Subcutaneous abdominal adipose tissue (tissue), 5 donors: ENCODE measurements at regions not wholly inside any gene's neighbourhood (a gene's known extent, or its start where the extent isn't known, plus 50 kb on each side); places are given as distances from the start of the nearest gene placed in this dataset.

Experiments
- H3K27ac ChIP-seq: one replicate; pipeline ENCODE4 v1.7.0; 2013; ENCODE audit warnings: low read depth, mild to moderate bottlenecking, inconsistent platforms, low read length, moderate library complexity
- H3K27me3 ChIP-seq, 5 donors: one replicate each; pipeline ENCODE4 v1.7.0; 2013; ENCODE audit warnings: low read length in 5 of 5, inconsistent platforms in 1 of 5; ENCODE audit not compliant: control insufficient read depth in 5 of 5, insufficient read depth in 4 of 5
- H3K36me3 ChIP-seq, 5 donors: one replicate each; pipeline ENCODE4 v1.7.0; 2013; ENCODE audit warnings: low read length in 5 of 5; ENCODE audit not compliant: control insufficient read depth in 5 of 5, insufficient read depth in 5 of 5
- H3K4me1 ChIP-seq, 5 donors: one replicate each; pipeline ENCODE4 v1.7.0; 2013; ENCODE audit warnings: low read length in 5 of 5, mild to moderate bottlenecking in 3 of 5, moderate library complexity in 1 of 5; ENCODE audit not compliant: control insufficient read depth in 5 of 5, insufficient read depth in 5 of 5
- H3K4me3 ChIP-seq, 5 donors: one replicate each; pipeline ENCODE4 v1.7.0; 2013; ENCODE audit warnings: low read length in 5 of 5, low read depth in 1 of 5
- H3K9ac ChIP-seq, 5 donors: one replicate each; pipeline ENCODE4 v1.7.0; 2013; ENCODE audit warnings: low read length in 5 of 5, mild to moderate bottlenecking in 4 of 5, moderate library complexity in 3 of 5
- H3K9me3 ChIP-seq, 5 donors: one replicate each; pipeline ENCODE4 v1.7.0; 2013; ENCODE audit warnings: low read length in 5 of 5; ENCODE audit not compliant: control insufficient read depth in 5 of 5
- donor health status: healthy.
- donor health status: healthy.
- donor health status: healthy.
- donor health status: healthy.
- donor health status: healthy.

GRCh38 chr4:17313194-17313593 lies 198.7 kb downstream of the QDPR start:
- Histone ChIP-seq H3K27ac (no peak overlapping the region), H3K9ac (no peak overlapping the region), H3K27me3 (no peaks in the 10 kb centered on the region), H3K4me3 (no peak overlapping the region), H3K9me3 (no peaks in the 10 kb centered on the region), H3K36me3 (no peaks in the 10 kb centered on the region), H3K4me1 (no peaks in the 10 kb centered on the region)

DNA sequence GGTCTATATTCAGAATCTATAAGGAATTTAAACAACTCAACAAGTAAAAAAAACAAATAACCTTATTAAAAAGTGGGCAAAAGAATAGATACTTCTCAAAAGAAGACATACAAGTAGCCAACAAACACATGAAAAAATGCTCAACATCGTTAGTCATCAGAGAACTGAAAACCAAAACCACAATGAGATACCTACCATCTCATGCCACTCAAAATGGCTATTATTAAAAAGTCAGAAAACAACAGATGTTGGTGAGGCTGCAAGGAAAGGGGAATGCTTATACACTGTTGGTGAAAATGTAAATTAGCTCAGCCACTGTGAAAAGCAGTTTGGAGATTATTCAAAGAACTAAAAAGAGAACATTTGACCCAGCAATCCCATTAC lies 201.6 kb downstream of the QDPR start:
- Histone ChIP-seq H3K27me3 (no peaks in the 10 kb centered on the region), H3K36me3 (no peaks in the 10 kb centered on the region), H3K4me1 (no peaks in the 10 kb centered on the region), H3K4me3 (no peak overlapping the region), H3K9ac (no peak overlapping the region), H3K9me3 (peaks cover 0 to 4% (median 0%) of the 10 kb centered on the region in 5 donors), H3K27ac (no peak overlapping the region)

DNA sequence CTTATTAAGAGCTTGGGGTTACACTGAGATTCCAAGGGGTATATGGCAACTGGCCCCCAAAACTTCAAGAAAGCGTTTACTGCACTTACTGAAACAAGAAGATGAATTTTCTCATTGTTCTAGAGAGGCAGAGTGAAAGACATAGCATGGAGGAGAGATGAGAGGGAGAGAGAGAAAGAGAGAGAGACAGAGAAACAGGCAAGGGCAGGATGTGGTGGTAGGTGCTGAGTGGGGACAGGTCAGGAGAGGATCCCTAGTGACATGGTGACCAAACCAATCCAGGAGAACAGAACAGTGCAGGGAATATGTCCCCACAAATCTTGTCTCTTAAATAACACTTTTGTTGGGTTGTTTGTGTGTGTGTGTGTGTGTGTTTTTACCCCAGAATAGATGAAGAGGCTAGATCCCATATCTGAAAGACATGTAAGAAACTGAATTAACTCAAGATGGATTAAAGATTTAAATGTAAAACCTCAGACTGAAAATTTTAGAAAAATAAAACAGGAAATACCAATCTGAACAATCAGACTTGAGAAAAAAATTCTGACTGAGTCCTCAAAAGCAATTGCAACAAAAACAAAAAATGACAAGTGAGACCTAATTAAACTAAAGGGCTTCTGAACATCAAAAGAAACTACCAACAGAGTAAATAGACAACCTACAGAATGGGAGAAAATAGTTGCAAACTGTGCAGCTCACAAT lies 202.2 kb downstream of the QDPR start:
- Histone ChIP-seq H3K36me3 (no peaks in the 10 kb centered on the region), H3K4me1 (no peaks in the 10 kb centered on the region), H3K27me3 (no peaks in the 10 kb centered on the region), H3K9ac (no peak overlapping the region), H3K4me3 (no peak overlapping the region), H3K9me3 (peaks cover 0 to 4% (median 0%) of the 10 kb centered on the region in 5 donors), H3K27ac (no peak overlapping the region)

GRCh38 chr4:17301869-17302268 lies 210.0 kb downstream of the QDPR start:
- no peaks in the 10 kb centered on the region for H3K27me3 ChIP-seq
- H3K4me1 ChIP-seq, result peaks cover 0 to 2% (median 0%) of the 10 kb centered on the region in 5 donors
- no peaks in the 10 kb centered on the region for H3K36me3 ChIP-seq

GRCh38 chr4:17301266-17301665 lies 210.6 kb downstream of the QDPR start:
- no peaks in the 10 kb centered on the region for H3K36me3 ChIP-seq
- peaks cover 0 to 2% (median 0%) of the 10 kb centered on the region in 5 donors for H3K9me3 ChIP-seq

More at GRCh38 chr4:17301869-17302268, 210.0 kb downstream of the QDPR start:
- H3K27ac ChIP-seq, result no peak overlapping the region
- peaks cover 0 to 4% (median 0%) of the 10 kb centered on the region in 5 donors for H3K9me3 ChIP-seq
- no peak overlapping the region for H3K4me3 ChIP-seq
- no peak overlapping the region for H3K9ac ChIP-seq

GRCh38 chr4:17296921-17297890 lies 214.7 kb downstream of the QDPR start:
- Histone ChIP-seq H3K9me3 (no peaks in the 10 kb centered on the region), H3K4me1 (peaks cover 0 to 2% (median 0%) of the 10 kb centered on the region in 5 donors), H3K4me3 (no peak overlapping the region), H3K27ac (no peak overlapping the region), H3K27me3 (no peaks in the 10 kb centered on the region), H3K9ac (no peak overlapping the region), H3K36me3 (no peaks in the 10 kb centered on the region)

More at GRCh38 chr4:17301266-17301665, 210.6 kb downstream of the QDPR start:
- Histone ChIP-seq H3K27ac (no peak overlapping the region), H3K9ac (no peak overlapping the region), H3K27me3 (no peaks in the 10 kb centered on the region), H3K4me3 (no peak overlapping the region), H3K4me1 (peaks cover 0 to 2% (median 0%) of the 10 kb centered on the region in 5 donors)

DNA sequence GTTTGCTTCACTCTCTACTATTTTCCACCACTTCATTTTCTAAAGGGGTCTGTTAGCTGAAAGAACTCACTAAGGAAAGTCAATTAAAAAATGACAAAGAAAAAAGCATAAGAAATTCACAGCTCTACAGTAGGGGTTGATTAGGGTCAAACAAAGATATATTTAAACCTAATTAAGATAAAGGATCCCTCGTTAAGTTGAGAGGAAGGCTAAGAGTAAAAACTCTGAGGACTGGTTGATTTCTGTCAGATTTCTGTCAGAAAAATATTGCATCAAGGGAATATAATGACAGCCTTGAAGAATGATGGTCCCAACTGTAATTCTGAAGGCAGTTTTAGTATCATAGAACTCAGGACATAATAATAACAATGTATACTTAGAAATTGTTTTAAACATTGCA lies 218.0 kb downstream of the QDPR start:
- Histone ChIP-seq H3K9ac (no peak overlapping the region), H3K4me3 (no peak overlapping the region), H3K9me3 (no peaks in the 10 kb centered on the region), H3K36me3 (no peaks in the 10 kb centered on the region), H3K4me1 (no peaks in the 10 kb centered on the region), H3K27me3 (no peaks in the 10 kb centered on the region), H3K27ac (no peak overlapping the region)

- Histone ChIP-seq H3K9me3 (no peaks in the 10 kb centered on the region), H3K9ac (no peak overlapping the region), H3K27me3 (no peaks in the 10 kb centered on the region), H3K4me3 (no peak overlapping the region), H3K4me1 (peaks cover 0 to 10% (median 8%) of the 10 kb centered on the region in 5 donors), H3K27ac (no peak overlapping the region), H3K36me3 (no peaks in the 10 kb centered on the region)
These were observed 223.7 kb downstream of the QDPR start for GRCh38 chr4:17288151-17288550.

DNA sequence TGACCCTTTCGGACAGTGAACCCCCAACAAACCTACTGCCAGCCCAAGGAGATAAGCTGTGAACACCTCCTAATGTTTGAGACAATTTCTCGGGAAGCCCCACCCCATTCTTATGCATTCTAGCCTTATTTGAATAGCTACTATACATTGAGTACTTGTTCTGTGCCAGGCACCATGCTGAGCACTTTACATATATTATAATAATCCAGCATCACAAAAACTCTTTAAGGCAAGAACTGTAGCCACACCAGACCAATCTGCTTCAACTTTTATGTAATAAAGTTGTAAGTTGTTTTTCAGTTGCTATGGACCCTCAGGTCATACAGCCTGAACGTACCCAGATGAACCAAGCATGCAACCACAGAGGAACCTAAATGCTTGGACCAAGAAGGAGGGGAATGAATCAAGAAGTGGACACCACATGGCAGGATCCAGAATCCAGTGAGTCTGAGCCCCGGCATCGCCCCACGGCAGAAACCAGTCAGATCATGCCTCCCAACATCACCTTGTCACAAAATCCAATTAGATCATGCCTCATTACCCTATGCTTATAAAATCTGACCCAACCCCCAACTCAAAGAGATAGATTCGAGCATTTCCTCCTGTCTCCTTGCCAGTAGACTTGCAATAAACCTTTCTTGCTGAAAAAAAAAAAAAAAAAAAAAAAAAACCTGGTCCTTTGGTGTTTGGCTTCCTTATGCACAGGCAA lies 225.0 kb downstream of the QDPR start:
- Histone ChIP-seq H3K4me3 (no peak overlapping the region), H3K36me3 (no peaks in the 10 kb centered on the region), H3K4me1 (peaks cover 0 to 15% (median 8%) of the 10 kb centered on the region in 5 donors), H3K27me3 (no peaks in the 10 kb centered on the region), H3K9ac (no peak overlapping the region), H3K9me3 (no peaks in the 10 kb centered on the region), H3K27ac (no peak overlapping the region)
